Glutamatergic neuron (in vitro differentiated cells): ENCODE measurements at regions not wholly inside any gene's neighbourhood (a gene's known extent, or its start where the extent isn't known, plus 50 kb on each side); places are given as distances from the start of the nearest gene placed in this dataset.

Source experiments
- DNase-seq: peaks from one replicate; pipeline ENCODE4 v3.0.0; 2022
- H3K27ac Mint-ChIP-seq: one replicate; pipeline ENCODE4 v1.8.0; 2020; ENCODE audit warnings: mild to moderate bottlenecking, mixed read lengths, inconsistent platforms; ENCODE audit not compliant: unreplicated experiment
- H3K27me3 Mint-ChIP-seq: one replicate; pipeline ENCODE4 v1.8.0; 2020; ENCODE audit warnings: mild to moderate bottlenecking, moderate library complexity, mixed read lengths, inconsistent platforms; ENCODE audit not compliant: unreplicated experiment
- H3K36me3 Mint-ChIP-seq: one replicate; pipeline ENCODE4 v1.8.0; 2020; ENCODE audit warnings: mild to moderate bottlenecking, mixed read lengths, inconsistent platforms; ENCODE audit not compliant: unreplicated experiment
- H3K4me1 Mint-ChIP-seq: one replicate; pipeline ENCODE4 v1.8.0; 2020; ENCODE audit warnings: mild to moderate bottlenecking, low read depth, mixed read lengths, inconsistent platforms; ENCODE audit not compliant: unreplicated experiment
- H3K4me3 Mint-ChIP-seq: one replicate; pipeline ENCODE4 v1.8.0; 2020; ENCODE audit warnings: mild to moderate bottlenecking, mixed read lengths, inconsistent platforms; ENCODE audit not compliant: unreplicated experiment
- H3K9me3 Mint-ChIP-seq: one replicate; pipeline ENCODE4 v1.8.0; 2020; ENCODE audit warnings: mild to moderate bottlenecking, moderate library complexity, mixed read lengths, inconsistent platforms; ENCODE audit not compliant: unreplicated experiment
- TF ChIP-seq, protein P1 (sequence below): fragments of 200-600 bp; sonication (generic); IDR thresholded peaks from one replicate; pipeline ENCODE4 v1.5.0; 2021; ENCODE audit not compliant: partially characterized antibody, unreplicated experiment

DNA sequence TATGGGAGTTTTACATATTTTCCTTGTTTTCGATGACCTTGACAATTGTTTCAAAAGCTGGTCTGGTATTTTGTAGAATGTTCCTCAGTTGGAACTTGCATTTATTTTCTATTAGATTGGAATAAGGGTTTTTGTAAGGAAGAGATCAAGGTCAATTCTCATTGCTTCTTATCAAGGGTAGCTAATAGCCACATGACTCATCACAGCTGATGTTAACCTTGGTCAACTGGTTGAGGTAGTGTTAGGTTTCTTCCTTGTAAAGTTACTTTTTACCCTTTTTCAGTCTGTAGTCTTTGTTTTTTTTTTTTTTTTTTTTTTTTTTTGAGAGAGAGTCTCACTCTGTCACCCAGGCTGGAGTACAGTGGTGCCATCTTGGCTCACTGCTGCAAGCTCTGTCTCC is 257.2 kb downstream of the SNCA start:
- Mint-ChIP-seq H3K27me3 (peaks cover 2% of the 10 kb centered on the region), H3K36me3 (no peaks in the 10 kb centered on the region), H3K9me3 (no peaks in the 10 kb centered on the region), H3K27ac (no peak overlapping the region), H3K4me3 (no peak overlapping the region), H3K4me1 (no peaks in the 10 kb centered on the region)
- TF ChIP-seq, protein P1, sequence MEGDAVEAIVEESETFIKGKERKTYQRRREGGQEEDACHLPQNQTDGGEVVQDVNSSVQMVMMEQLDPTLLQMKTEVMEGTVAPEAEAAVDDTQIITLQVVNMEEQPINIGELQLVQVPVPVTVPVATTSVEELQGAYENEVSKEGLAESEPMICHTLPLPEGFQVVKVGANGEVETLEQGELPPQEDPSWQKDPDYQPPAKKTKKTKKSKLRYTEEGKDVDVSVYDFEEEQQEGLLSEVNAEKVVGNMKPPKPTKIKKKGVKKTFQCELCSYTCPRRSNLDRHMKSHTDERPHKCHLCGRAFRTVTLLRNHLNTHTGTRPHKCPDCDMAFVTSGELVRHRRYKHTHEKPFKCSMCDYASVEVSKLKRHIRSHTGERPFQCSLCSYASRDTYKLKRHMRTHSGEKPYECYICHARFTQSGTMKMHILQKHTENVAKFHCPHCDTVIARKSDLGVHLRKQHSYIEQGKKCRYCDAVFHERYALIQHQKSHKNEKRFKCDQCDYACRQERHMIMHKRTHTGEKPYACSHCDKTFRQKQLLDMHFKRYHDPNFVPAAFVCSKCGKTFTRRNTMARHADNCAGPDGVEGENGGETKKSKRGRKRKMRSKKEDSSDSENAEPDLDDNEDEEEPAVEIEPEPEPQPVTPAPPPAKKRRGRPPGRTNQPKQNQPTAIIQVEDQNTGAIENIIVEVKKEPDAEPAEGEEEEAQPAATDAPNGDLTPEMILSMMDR: no peak
- DNase-seq: no peak

DNA sequence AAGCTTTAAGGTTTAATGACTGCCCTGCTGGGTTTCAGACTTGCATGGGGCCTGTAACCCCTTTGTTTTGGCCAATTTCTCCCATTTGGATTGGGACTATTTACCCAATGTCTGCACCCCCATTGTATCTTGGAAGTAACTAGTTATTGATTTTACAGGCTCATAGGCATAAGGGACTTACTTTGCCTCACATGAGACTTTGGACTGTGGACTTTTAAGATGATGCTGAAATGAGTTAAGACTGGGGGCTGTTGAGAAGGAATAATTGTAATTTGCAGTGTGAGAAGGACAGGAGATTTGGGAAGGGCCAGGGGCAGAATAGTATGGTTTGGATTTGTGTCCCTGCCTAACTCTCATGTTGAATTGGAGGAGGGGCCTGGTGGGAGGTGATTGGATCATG is 260.7 kb downstream of the SNCA start:
- no peaks in the 10 kb centered on the region for H3K9me3 Mint-ChIP-seq
- H3K36me3 Mint-ChIP-seq: no peaks in the 10 kb centered on the region
- no peaks in the 10 kb centered on the region for H3K27me3 Mint-ChIP-seq
- peaks cover 11% of the 10 kb centered on the region for H3K4me1 Mint-ChIP-seq
- H3K4me3 Mint-ChIP-seq: no peak overlapping the region
- TF ChIP-seq, protein P1: no peak
- no peak for DNase-seq
- no peak overlapping the region for H3K27ac Mint-ChIP-seq

DNA sequence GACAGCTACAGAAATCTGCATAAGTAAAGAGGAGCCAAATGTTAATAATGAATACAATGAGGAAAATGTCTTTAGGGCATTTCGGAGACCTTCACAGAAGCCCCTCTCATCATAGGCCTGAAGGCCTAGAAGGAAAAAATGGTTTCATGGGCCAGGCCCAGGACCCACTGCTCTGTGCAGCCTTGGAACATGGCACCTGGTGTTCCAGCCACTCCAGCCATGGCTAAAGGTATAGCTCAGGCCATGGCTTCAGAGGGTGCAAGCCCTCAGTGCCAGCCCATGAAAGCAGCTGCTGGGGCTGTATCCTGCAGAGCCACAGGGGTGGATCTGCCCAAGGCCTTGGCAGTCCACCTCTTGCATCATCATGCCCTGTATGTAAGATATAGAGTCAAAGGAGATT is 261.1 kb downstream of the SNCA start:
- no peaks in the 10 kb centered on the region for H3K36me3 Mint-ChIP-seq
- peaks cover 11% of the 10 kb centered on the region for H3K4me1 Mint-ChIP-seq
- no peak overlapping the region for H3K4me3 Mint-ChIP-seq
- TF ChIP-seq, protein P1: no peak
- no peak for DNase-seq
- H3K9me3 Mint-ChIP-seq: no peaks in the 10 kb centered on the region
- no peak overlapping the region for H3K27ac Mint-ChIP-seq
- no peaks in the 10 kb centered on the region for H3K27me3 Mint-ChIP-seq

DNA sequence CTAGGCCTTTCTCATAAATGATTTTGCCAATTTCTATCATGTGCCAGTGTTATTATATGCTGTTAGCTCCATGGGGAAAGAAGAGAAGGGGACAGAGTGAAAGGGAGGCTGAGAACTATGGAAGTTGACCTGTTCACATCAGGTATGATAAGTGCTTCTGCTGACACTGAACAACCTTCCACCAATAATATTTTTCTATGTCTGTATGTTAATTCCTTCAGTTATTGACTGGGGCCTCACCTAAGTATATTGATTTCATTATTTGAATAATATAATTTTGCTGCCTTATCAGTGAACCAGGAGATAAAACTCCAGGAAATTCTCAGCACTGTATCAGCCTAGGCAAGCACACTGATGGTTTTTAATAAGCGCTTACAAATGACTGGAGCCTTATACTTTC is 262.8 kb downstream of the SNCA start:
- Mint-ChIP-seq H3K4me1 (peaks cover 11% of the 10 kb centered on the region), H3K4me3 (no peak overlapping the region), H3K27me3 (no peaks in the 10 kb centered on the region), H3K36me3 (no peaks in the 10 kb centered on the region), H3K27ac (no peak overlapping the region), H3K9me3 (no peaks in the 10 kb centered on the region)
- no peak for DNase-seq
- TF ChIP-seq, protein P1: no peak

DNA sequence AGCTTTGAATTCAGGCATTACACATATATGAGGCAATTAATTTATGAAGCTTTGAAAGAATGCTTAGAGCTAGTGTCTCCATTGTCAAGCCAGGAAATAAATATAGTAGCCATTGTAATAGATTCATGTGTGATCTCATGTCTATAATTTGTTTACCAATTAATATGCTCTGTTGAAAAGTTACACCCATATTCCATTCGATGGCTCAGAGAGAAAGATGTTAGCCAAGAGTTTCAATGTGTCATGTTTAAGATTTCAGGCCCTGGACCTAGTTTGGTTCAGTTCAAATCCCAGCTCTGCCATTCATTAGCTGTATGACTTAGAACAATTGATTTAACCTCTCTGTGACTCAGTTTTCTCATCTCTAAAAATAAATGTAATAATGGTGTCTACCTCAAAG is 263.3 kb downstream of the SNCA start:
- Mint-ChIP-seq H3K4me3 (no peak overlapping the region), H3K9me3 (no peaks in the 10 kb centered on the region), H3K27me3 (no peaks in the 10 kb centered on the region), H3K36me3 (no peaks in the 10 kb centered on the region), H3K27ac (no peak overlapping the region), H3K4me1 (peaks cover 11% of the 10 kb centered on the region)
- DNase-seq: no peak
- TF ChIP-seq, protein P1: no peak
